SK-N-MC (cell line): ENCODE measurements at regions not wholly inside any gene's neighbourhood (a gene's known extent, or its start where the extent isn't known, plus 50 kb on each side); places are given as distances from the start of the nearest gene placed in this dataset.

Source experiments
- EZH2 ChIP-seq: fragments of 200-600 bp; sonication (generic); IDR thresholded peaks from one replicate; pipeline ENCODE4 v1.6.1; 2017; ENCODE audit warnings: antibody characterized with exemption
- POLR2AphosphoS5 ChIP-seq: IDR thresholded peaks from 2 replicates; pipeline ENCODE4 v1.6.1; 2012; ENCODE audit warnings: mild to moderate bottlenecking, low read depth, low read length, borderline replicate concordance

GRCh38 chr3:166104938-166105337 is 267.7 kb upstream of the BCHE start:
- TF ChIP-seq EZH2 (no peak), POLR2AphosphoS5 (no peak)
